Umbilical cord (tissue), 1 donor: ENCODE measurements at regions not wholly inside any gene's neighbourhood (a gene's known extent, or its start where the extent isn't known, plus 50 kb on each side); places are given as distances from the start of the nearest gene placed in this dataset.
"Not testable (repeated sequence)": the region's sequence is repeated elsewhere in the genome, so short reads cannot be mapped to it uniquely, and the experiment has no call there.

Experiments used
- DNase-seq: peaks from one replicate; pipeline ENCODE4 v3.0.0-alpha.2; 2015; ENCODE audit warnings: low spot score

DNA sequence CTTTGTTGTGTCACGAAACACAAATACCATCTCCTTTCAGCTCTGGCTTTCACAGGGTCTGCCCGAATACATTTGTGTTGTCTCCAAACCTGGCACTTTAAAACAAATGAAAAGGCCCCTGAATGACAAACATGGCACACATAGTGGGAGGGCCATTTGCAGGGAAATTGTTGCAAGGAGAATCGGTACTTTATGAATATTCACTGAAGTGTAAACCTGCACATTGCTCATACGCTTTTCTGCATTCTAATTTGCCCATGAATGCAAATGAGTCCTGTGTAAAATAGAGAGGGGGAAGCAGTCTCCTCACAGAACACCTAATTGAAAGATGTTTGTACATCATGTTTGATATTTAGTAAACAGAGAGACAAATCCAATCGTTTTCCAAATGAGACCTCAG, 82.7 kb upstream of the PCDH8 start:
- no peak for DNase-seq

DNA sequence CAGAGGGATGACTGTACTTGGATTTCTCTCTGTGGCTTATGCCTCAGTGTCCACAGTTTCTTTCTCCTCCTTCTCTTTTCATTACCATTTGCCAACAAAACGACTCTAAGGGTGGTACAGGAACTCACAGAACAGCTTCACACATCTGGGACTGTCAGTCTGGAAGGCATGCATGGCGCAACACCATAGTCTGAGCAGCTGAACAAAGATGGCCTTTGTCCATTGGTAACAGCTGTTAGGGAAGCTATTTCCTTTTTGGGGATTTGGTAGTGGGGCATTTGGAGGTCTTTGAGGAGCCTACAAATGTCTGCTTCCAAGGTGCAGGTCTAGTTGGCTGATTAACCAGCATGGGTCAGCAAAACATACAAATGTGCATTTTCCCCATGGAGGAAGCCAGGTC, 81.4 kb upstream of the PCDH8 start:
- DNase-seq = no peak

DNA sequence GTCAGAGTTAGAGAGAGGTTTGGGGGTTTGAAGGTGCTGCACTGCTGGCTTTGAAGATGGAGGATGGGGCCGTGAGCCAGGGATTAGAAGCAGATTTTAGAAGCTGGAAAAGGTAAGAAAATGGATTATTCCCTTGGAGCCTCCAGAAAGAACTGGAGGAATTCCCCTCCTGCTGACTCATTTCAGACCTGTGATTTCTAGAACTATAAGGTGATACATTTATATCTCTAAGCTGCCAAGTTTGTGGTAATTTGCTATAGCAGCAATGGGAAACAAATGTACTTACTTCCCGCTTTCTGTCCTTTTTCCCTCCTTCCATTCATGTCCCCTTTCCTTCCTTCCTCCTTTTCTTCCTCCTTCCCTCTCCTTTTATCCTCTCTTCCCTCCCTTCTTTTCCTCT, 78.5 kb upstream of the PCDH8 start:
- DNase-seq = no peak

DNA sequence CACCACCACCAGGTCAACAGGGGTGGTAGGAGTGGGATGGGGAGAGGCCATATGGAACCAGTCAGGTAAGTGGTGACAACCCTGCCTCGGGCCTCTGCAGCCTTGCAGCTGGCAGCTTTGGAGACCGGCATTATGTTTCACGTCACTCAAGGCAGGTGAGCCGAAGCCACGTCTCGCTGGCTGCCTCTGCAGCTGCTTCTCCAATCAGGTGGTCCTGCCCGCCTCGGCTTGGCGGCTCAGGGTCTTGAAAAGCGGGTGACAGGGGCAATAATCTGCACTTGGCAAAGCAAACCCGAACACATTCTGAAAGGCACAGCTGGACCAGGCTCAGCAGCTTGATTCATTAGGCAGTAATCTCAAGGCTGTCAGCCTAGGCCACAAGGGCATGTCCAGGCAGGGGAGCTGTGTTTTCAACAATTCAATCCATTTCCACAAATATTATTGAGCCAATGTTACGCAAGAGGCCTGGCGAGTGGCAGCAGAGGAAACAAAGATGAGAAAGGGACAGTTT, 77.4 kb upstream of the PCDH8 start:
- DNase-seq = no peak

DNA sequence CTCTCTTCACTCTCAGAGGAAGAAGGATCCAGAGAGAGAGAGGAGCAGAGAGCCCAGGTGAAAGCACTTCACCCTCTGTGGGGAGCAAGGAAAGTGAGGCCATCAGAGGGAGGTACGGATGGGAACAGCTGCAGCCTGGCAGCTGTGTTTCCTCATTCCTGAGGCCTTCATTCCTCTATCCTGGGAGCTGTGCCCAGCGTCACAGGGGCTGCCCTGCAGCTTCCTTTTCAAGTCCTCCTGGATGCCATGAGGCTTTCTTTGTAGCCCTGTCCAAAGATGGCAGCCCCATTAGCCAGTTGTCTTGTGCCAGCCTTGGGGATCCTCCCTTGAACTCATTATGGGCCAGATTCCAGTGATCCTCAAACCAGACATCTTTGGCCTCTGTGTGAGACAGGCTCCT, 76.8 kb upstream of the PCDH8 start:
- peak; percentile 40 for DNase-seq

DNA sequence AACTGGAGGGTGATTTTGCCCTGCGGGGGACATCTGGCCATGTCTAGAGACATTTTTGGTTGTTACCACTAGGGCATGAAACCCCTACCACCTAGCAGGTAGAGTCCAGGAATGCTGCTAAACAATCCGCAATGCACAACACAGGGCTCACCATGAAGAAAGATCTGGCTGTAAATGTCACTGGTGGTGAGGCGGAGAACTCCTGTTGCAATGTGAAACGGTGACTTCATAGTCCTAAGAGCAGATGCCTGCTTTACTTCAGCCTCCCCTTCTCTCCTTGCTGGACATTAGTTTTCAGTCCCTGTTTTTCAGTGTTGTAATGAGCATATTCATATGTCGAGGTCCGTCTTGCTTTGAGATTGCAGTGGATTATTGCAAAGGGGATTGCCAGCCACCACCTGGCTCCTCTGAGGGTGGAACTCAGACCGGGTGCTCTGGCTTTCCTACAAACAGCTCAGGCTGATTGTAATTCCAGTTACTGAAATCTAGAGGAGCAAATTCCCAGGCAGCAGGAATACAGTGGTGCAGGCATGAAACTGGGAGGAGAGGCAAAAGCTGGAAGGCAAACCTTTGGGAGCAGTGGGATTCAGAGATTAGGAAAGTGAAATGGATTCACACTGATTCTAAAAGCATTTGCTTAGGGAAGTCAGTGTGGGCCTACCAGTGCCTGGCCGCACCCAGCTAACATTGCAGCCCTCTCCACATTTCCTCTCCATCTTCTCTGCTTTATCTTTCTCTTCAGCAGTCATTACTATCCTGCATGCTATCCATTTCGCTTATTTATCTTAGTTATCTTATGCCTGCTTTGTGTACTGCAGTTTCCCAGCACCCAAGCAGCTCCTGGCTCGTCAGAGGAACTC, 76.1 kb upstream of the PCDH8 start:
- DNase-seq = peak; percentile 27

DNA sequence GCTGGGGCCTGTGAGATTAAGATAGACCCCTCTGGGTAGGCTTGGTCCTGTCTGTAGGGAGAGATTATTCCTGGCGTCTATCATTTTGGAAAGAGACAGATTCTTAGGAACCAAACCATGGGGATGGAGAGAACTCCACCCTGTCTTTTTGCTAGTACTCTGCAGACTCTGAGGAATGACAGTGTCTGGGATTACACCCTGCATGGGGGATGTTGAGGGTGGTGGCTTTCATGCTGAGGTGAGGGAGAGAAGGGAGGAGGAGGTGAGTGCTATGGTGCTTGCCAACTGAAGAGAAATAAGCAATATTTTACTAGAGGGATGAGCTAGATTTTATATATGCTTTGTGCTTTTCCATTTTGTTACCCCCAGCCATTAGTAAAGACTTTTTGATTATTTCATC, 74.5 kb upstream of the PCDH8 start:
- DNase-seq = no peak

DNA sequence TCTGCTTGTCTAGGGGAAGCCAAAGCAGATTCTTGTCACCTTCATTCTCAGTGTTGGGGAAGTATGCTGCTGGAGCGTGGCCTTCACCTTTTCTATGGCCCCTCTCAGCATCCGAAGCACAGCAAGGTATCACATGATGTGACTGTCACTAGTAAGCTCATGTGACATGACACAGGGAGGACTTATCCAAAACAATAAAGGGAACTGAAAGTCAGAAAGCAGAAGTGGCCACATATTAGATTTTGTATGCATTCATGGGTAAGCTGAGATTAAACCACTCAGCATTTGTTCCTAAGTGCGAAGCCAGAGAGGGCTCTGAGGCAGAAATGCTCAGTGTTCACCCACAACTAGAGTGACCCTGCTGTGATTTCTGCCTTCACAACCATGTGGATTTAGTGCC, 72.8 kb upstream of the PCDH8 start:
- peak; percentile 13 for DNase-seq

DNA sequence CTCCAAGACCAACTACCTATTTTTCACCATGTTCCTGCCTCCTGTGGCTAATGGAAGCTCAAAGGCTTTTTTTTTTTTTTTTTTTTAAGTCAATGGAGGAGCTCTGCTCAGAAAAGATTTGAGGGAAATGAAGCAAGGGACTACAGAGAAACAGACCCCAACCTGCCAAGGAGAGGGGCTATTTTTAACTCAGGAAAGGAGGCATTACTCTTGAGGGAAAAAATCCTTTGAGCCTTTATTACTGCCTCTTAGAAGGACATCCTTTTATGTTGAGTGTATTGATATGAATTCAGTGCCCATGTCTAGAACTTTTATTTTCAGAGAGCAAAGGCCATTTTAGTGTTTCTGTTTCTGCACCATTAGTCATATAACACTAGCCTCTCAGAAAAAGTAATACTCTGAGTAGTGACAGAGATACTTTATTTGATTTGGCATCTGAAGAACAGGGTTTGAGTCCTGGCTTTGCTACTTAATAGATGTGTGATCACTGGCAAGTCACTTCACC, 68.1 kb upstream of the PCDH8 start:
- DNase-seq = peak; percentile 57

DNA sequence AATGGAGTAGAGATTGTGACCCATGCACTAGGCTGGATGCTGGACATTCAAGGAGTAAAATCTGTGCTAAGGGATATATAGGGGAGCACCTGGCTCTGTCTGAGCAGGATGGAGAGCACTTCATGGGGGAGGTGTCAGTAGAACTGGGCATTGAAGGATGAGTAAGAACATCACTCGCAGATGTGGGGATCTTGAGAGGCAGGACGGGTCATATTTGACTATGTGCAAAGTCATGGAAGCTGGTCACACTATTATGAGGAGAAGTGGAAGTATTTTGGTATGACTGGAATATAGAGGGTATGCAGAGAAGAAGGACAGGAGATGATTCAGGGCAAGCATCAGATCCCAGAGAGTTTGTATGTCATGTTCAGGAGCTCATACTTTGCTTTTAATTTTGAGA, 62.9 kb upstream of the PCDH8 start:
- no peak for DNase-seq

DNA sequence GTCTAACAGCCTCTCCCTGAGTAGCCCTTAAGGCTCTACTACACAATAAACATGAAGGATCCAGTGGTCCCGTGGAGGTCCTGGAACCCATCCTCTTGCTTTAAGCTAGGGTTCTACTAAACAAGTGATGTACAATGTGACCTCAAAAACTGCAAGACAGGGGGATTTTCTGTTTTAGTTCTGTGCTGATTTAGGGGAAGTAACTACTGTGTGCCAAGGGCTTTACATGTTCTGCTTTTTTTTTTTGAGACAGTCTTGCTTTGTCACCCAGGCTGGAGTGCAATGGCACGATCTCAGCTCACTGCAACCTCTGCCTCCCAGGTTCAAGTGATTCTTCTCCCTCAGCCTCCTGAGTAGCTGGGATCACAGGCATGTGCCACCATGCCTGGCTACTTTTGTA, 61.9 kb upstream of the PCDH8 start:
- DNase-seq = not testable (repeated sequence)

DNA sequence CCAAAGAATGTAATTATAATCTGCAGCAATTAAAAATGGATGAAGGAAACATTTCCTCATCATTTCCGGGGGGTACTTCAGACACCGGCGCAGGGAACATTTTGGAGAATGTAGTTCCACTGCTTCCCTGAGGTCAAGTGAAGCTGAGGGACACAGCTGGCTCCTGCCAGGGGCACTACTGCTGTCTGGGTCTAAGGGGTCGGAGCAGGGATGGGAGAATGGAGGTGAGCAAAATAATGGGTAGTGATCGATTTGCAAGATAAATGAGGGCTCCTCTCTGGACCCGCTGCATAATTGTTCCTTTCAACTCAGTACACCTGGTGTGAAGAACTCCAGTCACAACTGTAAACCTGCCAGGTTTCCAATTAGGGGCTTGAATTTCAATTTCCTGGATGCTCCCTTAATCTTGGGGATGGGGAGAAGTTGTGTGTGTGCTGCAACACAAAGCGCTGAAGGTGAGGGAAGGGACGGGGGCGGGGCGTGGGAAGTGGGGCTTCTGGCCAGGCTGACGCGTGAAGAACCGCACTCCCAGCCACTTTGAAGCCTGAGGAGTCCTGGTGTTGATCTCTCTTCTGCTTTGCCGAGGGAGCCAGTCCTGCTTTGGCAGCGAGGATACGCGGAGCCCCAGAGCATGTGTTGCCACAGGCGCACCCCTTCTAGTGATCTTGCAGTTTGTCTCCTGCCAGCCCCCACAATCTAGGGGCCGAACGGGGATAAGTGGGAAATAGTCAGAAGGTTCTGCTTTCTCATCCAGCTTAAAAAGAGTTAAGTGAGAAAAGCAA, 57.9 kb upstream of the PCDH8 start:
- DNase-seq = no peak

DNA sequence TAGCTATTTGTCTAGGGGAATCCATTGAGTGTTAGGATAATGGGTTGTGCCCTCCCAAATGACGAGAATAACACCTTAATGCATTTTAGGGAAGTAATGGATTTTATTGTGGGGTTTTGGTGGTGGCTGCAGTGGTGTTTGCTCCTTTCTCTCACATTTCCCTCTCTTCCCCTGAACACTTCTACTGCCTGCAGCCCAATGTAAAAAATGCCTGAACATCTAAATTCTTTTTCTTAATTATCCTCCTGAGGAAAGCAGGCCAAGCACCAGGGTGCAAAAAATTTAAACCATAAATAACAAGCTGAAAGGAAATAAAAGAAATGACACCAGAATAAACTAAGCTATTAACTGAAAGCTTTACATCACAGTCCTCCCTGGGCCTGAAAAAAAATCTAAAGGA, 57.3 kb upstream of the PCDH8 start:
- DNase-seq = no peak

DNA sequence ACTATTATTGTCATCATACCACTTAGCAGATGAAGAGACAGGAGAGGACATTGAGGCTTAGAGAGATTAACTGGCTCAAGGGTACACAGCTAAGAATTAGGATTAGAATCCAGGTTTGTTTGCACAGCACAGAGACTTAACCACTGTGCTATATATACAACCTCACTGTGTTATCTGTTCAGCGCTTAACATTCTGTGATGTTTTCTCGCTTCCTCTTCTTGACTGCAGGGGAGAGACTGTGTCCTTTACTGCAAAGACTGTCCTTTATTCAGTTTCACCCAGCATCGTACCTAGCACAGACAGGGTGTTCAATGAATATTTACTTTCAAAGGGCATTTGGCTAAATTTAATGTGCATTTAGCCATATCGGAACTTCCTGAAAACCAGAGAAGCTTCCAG, 54.9 kb upstream of the PCDH8 start:
- no peak for DNase-seq

DNA sequence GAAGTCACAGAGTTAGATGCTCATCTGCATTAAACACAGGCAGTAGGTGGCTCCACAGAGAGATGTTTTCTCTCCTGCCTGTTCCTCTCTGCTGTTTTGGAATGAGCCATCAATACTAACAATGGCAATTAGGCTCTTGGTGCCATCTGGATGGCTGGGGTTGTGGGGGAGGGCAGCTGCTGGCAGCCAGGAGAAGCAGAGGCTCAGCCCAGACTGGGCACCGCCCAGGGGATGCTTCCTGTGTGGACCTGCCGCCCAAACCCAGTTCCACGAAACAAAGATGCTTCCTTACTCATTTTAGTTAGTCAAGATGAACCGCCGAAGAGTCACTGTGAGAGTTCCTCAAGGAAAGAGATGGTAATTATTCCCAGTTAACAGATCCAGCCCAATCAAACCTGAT, 50.8 kb upstream of the PCDH8 start:
- DNase-seq = no peak
